SHP77 treated with DMSO at 0.1 percent for 48 hours (cell line): ENCODE measurements at regions not wholly inside any gene's neighbourhood (a gene's known extent, or its start where the extent isn't known, plus 50 kb on each side); places are given as distances from the start of the nearest gene placed in this dataset.

ENCODE experiments used
- DNase-seq: peaks from one replicate; lab custom pipeline; 2025; lab: John Stamatoyannopoulos, UW

GRCh38 chr5:117892360-117892759 is 1096.0 kb downstream of the DTWD2 start:
- DNase-seq = no peak

DNA sequence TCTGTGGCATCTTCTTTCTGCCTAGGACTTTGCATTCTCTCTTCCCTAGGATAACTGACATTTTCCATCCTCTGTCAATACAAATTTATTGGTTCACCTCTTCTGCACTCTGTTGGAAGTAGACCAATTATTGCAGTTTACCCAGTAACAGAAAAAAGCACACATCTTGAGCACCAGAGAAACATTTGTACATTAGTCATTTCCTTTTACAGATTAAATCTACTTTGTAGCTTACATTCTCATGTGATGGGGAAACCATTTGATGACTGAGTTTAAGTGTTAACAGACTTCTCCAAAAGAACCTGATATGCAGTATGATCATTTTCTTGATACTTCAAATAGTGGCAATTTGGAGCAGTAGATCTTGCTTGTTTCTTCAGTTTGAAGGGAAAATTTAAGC is 1098.8 kb downstream of the DTWD2 start:
- DNase-seq = no peak

GRCh38 chr5:117888688-117889087 is 1099.7 kb downstream of the DTWD2 start:
- no peak for DNase-seq

GRCh38 chr5:117881426-117882230 is 1106.7 kb downstream of the DTWD2 start:
- DNase-seq = no peak

- DNase-seq = no peak
Measured at GRCh38 chr5:117880932-117881331, 1107.4 kb downstream of the DTWD2 start.

- no peak for DNase-seq
Measured at GRCh38 chr5:117877731-117878130, 1110.6 kb downstream of the DTWD2 start.

GRCh38 chr5:117872798-117873368 is 1115.5 kb downstream of the DTWD2 start:
- DNase-seq = no peak

DNA sequence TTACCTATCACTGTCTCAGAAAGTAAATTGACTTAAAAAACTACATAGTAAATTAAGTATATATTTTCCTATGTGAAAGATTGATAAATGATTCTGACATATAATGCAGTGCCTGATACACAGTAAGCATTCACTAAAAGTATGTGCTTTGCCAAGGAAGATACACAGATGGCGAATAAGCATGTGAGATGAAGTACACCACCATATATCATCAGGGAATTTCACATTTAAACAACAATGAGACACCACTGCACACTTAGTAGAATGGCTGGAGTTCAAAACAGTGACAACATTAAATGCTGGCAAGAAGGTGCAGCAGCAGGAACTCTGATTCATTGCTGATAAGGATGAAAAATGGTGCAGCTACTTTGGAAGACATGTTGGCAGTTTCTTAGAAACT is 1118.8 kb downstream of the DTWD2 start:
- no peak for DNase-seq

GRCh38 chr5:117863586-117864296 is 1124.6 kb downstream of the DTWD2 start:
- DNase-seq = no peak

DNA sequence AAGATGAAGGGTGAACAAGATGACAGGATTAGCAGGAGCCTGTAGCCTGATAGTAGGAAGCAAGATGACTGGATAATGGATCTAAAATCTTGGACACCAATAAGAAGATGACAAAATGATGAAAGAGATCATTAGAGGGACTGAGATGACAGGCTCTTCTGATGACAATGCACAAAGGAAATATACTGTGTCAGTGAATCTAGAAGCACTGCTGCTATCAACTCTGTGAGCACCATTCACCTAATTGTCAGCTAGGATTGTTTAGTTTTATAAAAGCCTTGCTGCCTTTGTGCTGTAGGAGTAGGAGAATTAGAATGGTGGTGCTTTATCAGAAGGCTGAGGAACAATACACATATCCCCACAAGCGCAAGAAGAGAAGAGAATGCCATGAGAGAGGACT is 1127.8 kb downstream of the DTWD2 start:
- no peak for DNase-seq

GRCh38 chr5:117859176-117859575 is 1129.2 kb downstream of the DTWD2 start:
- DNase-seq = no peak

DNA sequence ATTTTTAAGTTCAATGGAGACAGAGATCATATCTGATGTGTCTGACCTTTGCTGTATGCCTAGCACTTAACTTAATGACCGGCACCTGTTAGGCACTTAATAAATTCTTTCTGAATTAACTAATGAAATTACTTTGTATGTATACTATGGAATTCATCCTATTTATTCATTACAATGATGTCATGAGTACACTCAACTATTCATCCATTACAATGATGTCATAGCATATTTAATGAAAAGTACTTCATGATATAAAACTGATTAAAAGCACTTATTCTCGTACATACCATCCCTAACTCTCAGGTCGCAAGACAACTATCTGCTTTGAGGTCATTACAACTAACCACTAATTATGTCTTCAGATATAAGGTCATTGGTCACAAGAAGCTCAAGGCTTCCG is 1131.6 kb downstream of the DTWD2 start:
- no peak for DNase-seq

DNA sequence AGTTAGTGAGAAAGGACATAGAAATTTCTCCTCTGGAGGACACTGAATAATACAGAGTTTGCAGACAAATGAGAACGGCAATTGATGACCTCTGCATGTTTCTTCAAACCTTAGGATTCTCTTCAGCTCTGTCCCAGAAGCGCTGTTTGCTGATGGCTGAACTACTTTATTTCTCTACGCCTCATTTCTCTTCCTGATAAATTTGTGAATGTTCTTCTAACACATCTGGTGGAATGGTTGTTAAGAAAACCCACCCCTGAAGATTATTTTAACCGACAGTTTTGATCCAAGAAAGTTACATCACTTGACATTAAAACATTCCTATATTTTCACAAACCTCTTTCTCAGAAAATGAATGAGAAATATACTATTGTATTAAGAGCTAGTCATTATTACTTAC is 1150.6 kb downstream of the DTWD2 start:
- no peak for DNase-seq

DNA sequence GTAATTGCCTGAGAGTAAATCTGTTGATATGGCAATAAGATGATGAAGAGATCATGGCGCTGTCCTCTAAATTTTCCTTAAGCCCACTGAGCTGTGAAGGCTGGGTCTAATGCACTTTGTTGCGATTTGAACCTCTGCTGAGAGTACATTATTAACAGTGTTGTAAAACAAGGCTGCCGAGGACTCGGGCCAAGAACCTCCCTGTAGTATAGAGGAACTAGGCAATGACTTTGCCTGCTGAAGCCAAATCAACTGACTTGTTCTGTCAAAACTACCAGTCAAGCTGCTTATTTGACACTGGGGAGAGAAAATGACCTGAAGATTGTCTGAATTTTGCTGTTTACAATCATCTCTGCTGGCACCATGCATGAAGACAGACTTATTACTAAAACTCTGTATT is 1154.7 kb downstream of the DTWD2 start:
- no peak for DNase-seq

GRCh38 chr5:117829646-117830045 is 1158.7 kb downstream of the DTWD2 start:
- DNase-seq = no peak

DNA sequence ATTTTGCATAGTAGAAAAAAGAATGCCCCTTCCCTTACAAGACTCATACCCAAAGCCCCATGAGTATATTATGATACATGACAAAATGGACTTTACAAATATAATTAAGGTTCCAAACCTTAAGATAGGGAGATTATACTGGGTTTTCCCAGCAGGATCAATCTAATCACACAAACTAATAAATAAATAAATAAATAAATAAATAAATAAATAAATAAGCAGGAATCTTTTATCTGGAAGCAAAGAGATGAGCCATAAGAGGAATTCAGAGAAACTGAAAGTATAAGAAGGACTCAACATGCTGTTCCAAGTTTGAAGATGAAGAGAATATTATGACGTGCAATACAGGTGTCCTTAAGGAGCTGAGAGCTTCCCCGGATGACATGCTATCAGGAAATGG is 1174.5 kb downstream of the DTWD2 start:
- DNase-seq = no peak

GRCh38 chr5:117812861-117813260 is 1175.5 kb downstream of the DTWD2 start:
- DNase-seq = no peak

DNA sequence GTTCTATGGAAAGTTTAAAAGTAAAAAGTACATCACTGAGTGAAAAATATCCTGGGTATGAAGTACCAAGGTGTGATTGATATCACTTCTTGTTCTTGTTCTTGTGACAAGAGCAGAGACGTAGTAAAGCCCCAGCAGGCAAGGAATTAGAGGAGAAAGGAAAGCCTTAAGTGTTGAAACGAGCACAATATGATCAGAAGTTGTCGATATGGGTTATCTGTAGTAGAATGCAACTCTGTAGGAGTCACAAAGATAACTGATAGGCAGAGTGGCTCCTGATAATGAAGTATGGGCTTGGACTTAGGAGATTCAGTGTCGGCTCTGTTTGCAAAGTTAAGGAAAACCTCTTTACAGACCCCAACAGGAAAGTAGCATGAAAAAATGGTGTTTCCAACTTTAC is 1179.1 kb downstream of the DTWD2 start:
- no peak for DNase-seq

GRCh38 chr5:117805058-117805457 is 1183.3 kb downstream of the DTWD2 start:
- no peak for DNase-seq

GRCh38 chr5:117803533-117803932 is 1184.8 kb downstream of the DTWD2 start:
- DNase-seq = no peak

DNA sequence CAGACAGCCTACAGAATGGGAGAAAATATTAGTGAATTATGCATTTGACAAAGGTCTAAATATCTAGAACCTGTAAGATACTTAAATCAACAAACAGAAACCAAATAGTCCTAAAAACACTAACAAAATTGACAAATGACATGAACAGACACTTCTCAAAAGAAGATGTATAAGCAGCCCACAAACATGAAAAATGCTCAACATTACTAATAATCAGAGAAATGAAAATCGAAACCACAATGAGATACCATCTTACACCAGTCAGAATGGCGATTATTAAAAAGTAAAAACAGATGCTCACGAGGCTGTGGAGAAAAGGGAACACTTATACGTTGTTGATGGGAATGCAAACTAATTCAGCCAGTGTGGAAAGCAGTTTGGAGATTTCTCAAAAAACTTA is 1186.8 kb downstream of the DTWD2 start:
- DNase-seq = no peak

- DNase-seq = no peak
Measured at GRCh38 chr5:117800261-117800660, 1188.1 kb downstream of the DTWD2 start.

GRCh38 chr5:117794847-117795246 is 1193.5 kb downstream of the DTWD2 start:
- DNase-seq = no peak
